ENCODE measurements at regions not wholly inside any gene's neighbourhood (a gene's known extent, or its start where the extent isn't known, plus 50 kb on each side); places are given as distances from the start of the nearest gene placed in this dataset.

- peak; percentile 65 for DNase-seq (ENCODE audit: low read depth, low spot score)
- no peak overlapping the region for H3K4me3 ChIP-seq (ENCODE audit: low read depth, low read length)
- ChIA-PET CTCF (interaction anchor here (0.6 to 4.6 kb wide), 3 partner anchors 11 to 722 kb away, joined by 3 to 22 read pairs (median 3); no protein-coding TSS in a partner anchor), POLR2A (interaction anchor here (0.7 kb wide), 1 partner anchor 52 kb away, joined by 4 read pairs; no protein-coding TSS in a partner anchor)
- no peak for TF ChIP-seq CTCF (IDR thresholded peaks at IDR 0.05; ENCODE audit: insufficient read depth, low read length, missing control alignments)
Observed at GRCh38 chr12:19654650-19655376, 215.5 kb downstream of the AEBP2 start.

GRCh38 chr12:19657118-19657731, 217.9 kb downstream of the AEBP2 start:
- no peak for TF ChIP-seq CTCF (IDR thresholded peaks at IDR 0.05; ENCODE audit: insufficient read depth, low read length, missing control alignments)
- ChIA-PET POLR2A (no interaction called here), CTCF (interaction anchor here (0.9 to 2.0 kb wide), 4 partner anchors 10 to 82 kb away, joined by 3 to 13 read pairs (median 4); no protein-coding TSS in a partner anchor)
- no peak overlapping the region for H3K4me3 ChIP-seq (ENCODE audit: low read depth, low read length)
- no peak for DNase-seq (ENCODE audit: low read depth, low spot score)

- no peak for DNase-seq (ENCODE audit: low read depth, low spot score)
- TF ChIP-seq CTCF (IDR thresholded peaks at IDR 0.05; ENCODE audit: insufficient read depth, low read length, missing control alignments): no peak
- POLR2A ChIA-PET: no interaction called here
- CTCF ChIA-PET: interaction anchor here (0.7 to 2.0 kb wide), 4 partner anchors 10 to 82 kb away, joined by 3 to 13 read pairs (median 4); no protein-coding TSS in a partner anchor
- no peak overlapping the region for H3K4me3 ChIP-seq (ENCODE audit: low read depth, low read length)
Observed at GRCh38 chr12:19657732-19658130, 218.4 kb downstream of the AEBP2 start.

GRCh38 chr12:19659086-19659485, 219.8 kb downstream of the AEBP2 start:
- POLR2A ChIA-PET: no interaction called here
- CTCF ChIA-PET: no interaction called here
- H3K4me3 ChIP-seq (ENCODE audit: low read depth, low read length): no peak overlapping the region
- no peak for TF ChIP-seq CTCF (IDR thresholded peaks at IDR 0.05; ENCODE audit: insufficient read depth, low read length, missing control alignments)
- DNase-seq (ENCODE audit: low read depth, low spot score): no peak

GRCh38 chr12:19659501-19659900, 220.2 kb downstream of the AEBP2 start:
- POLR2A ChIA-PET: no interaction called here
- no peak for TF ChIP-seq CTCF (IDR thresholded peaks at IDR 0.05; ENCODE audit: insufficient read depth, low read length, missing control alignments)
- no peak overlapping the region for H3K4me3 ChIP-seq (ENCODE audit: low read depth, low read length)
- DNase-seq (ENCODE audit: low read depth, low spot score): no peak
- CTCF ChIA-PET: no interaction called here

- ChIA-PET CTCF (no interaction called here), POLR2A (no interaction called here)
- TF ChIP-seq CTCF (IDR thresholded peaks at IDR 0.05; ENCODE audit: insufficient read depth, low read length, missing control alignments): no peak
- H3K4me3 ChIP-seq (ENCODE audit: low read depth, low read length): no peak overlapping the region
- DNase-seq (ENCODE audit: low read depth, low spot score): no peak
Observed at GRCh38 chr12:19665121-19665900, 226.0 kb downstream of the AEBP2 start.
